Activated CD4-positive, alpha-beta T cell treated with anti-CD3 and anti-CD28 coated beads, Interleukin-2, amount 10 ng/mL, durations not matched to agents 24 days and 14 days (primary cell): ENCODE measurements at regions not wholly inside any gene's neighbourhood (a gene's known extent, or its start where the extent isn't known, plus 50 kb on each side); places are given as distances from the start of the nearest gene placed in this dataset.

Experiments
- DNase-seq: peaks from one replicate; pipeline ENCODE4 v3.0.0; 2022
- H3K27ac Mint-ChIP-seq: one replicate; pipeline ENCODE4 v1.8.0; 2022; ENCODE audit warnings: mild to moderate bottlenecking, mixed read lengths
- H3K27me3 Mint-ChIP-seq: one replicate; pipeline ENCODE4 v1.8.0; 2022; ENCODE audit warnings: mixed read lengths
- H3K36me3 Mint-ChIP-seq: one replicate; pipeline ENCODE4 v1.8.0; 2022; ENCODE audit warnings: low read depth, mild to moderate bottlenecking, mixed read lengths
- H3K4me1 Mint-ChIP-seq: one replicate; pipeline ENCODE4 v1.8.0; 2021; ENCODE audit warnings: mixed read lengths
- H3K4me3 Mint-ChIP-seq: one replicate; pipeline ENCODE4 v1.8.0; 2022; ENCODE audit warnings: mild to moderate bottlenecking, moderate library complexity, mixed read lengths
- H3K9me3 Mint-ChIP-seq: one replicate; pipeline ENCODE4 v1.8.0; 2021; ENCODE audit warnings: mixed read lengths
- intact Hi-C: fragments of 100-400 bp; cut with micrococcal nuclease; formaldehyde crosslinking; loops from one replicate; pipeline ENCODE4 v1.15.1; 2023

GRCh38 chr2:8625399-8626300 is 56.2 kb upstream of the ID2 start:
- no peak overlapping the region for H3K4me3 Mint-ChIP-seq
- H3K36me3 Mint-ChIP-seq: no peaks in the 10 kb centered on the region
- intact Hi-C loops: no loop called here
- H3K27me3 Mint-ChIP-seq: peaks cover 20% of the 10 kb centered on the region
- peaks cover 11% of the 10 kb centered on the region for H3K4me1 Mint-ChIP-seq
- peak overlapping the region; percentile 39 for H3K27ac Mint-ChIP-seq
- H3K9me3 Mint-ChIP-seq: no peaks in the 10 kb centered on the region
- DNase-seq: no peak

GRCh38 chr2:8626572-8626971 is 55.3 kb upstream of the ID2 start:
- Mint-ChIP-seq H3K36me3 (no peaks in the 10 kb centered on the region), H3K27me3 (peaks cover 13% of the 10 kb centered on the region), H3K27ac (no peak overlapping the region), H3K4me1 (peaks cover 12% of the 10 kb centered on the region), H3K9me3 (no peaks in the 10 kb centered on the region), H3K4me3 (no peak overlapping the region)
- intact Hi-C loops: no loop called here
- no peak for DNase-seq

DNA sequence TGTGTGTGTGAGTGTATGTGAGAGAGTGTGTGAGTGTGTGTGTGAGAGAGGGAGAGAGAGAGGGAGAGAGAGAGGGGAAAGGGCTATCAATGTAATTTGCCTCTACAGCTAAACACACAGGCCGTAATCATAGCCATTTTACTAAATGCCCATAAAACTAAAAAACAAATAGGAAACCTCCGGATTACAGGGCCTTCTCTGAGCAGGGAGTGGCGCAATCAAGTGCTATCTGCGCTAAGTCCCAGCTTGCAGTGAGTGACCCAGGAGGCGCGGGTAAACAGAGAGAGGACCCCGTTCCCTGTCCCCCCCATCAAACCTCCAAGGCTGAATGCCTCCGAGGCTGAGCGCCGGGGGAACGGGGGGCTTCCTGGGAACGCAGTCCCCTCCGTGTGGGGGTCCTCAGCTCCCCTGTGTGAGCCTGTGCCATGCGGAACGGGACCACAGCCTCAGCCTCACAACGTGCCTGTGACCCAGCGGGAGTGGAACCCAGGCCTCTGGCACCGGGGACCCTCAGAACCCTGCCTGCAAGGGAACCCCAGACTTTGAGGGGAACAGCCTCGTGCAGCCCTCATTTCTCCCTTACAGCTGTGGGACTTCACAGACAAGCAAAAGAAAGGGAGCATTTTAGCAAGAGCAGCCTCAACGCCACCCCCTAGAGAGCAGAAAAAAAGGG is 54.7 kb upstream of the ID2 start:
- peaks cover 14% of the 10 kb centered on the region for H3K4me1 Mint-ChIP-seq
- peaks cover 13% of the 10 kb centered on the region for H3K27me3 Mint-ChIP-seq
- H3K27ac Mint-ChIP-seq: no peak overlapping the region
- no peak for DNase-seq
- no peaks in the 10 kb centered on the region for H3K36me3 Mint-ChIP-seq
- no peak overlapping the region for H3K4me3 Mint-ChIP-seq
- no peaks in the 10 kb centered on the region for H3K9me3 Mint-ChIP-seq
- intact Hi-C loops: no loop called here

DNA sequence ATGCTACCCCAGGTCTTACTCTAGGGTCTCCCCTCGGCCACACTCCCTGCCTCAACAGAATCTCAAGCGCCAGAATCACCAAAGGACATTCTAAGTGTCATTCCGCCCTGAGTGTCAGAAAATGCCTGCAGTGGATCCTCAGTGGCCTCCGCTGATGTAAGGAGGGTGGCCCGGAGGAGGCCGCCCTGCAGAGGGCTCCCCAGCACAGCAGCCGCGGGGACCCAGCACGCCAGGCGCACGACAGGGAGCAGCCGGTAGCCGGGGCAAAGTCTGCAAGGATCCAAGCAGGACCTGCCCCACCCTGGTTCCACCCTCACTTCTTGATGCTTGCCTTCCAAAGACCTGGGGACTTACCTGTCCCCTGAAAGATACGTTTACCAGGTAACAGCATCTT is 54.2 kb upstream of the ID2 start:
- intact Hi-C loops: no loop called here
- peaks cover 9% of the 10 kb centered on the region for H3K27me3 Mint-ChIP-seq
- peaks cover 12% of the 10 kb centered on the region for H3K4me1 Mint-ChIP-seq
- H3K27ac Mint-ChIP-seq: no peak overlapping the region
- H3K4me3 Mint-ChIP-seq: no peak overlapping the region
- H3K36me3 Mint-ChIP-seq: no peaks in the 10 kb centered on the region
- H3K9me3 Mint-ChIP-seq: no peaks in the 10 kb centered on the region
- no peak for DNase-seq

- H3K4me1 Mint-ChIP-seq: peaks cover 7% of the 10 kb centered on the region
- H3K27me3 Mint-ChIP-seq: peaks cover 3% of the 10 kb centered on the region
- no peak overlapping the region for H3K4me3 Mint-ChIP-seq
- no peaks in the 10 kb centered on the region for H3K9me3 Mint-ChIP-seq
- no peak for DNase-seq
- H3K36me3 Mint-ChIP-seq: no peaks in the 10 kb centered on the region
- intact Hi-C loops: no loop called here
- H3K27ac Mint-ChIP-seq: no peak overlapping the region
Measured at GRCh38 chr2:8628179-8628865, 53.5 kb upstream of the ID2 start.

DNA sequence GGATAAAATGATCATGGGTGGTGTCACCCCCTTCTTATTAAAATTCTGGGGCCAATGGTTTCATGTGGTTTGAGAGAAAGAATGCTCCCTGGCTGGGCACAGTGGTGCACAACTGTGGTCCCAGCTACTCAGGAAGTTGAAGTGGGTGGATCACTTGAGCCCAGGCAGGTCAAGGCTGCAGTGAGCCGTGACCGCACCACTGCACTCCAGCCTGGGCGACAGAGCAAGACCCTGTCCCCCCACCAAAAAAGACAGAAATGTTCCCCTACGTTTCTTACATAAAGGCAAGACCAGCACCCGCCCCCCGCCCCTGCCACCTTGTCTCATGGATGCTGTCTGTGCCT is 53.0 kb upstream of the ID2 start:
- intact Hi-C loops: no loop called here
- no peak for DNase-seq
- no peaks in the 10 kb centered on the region for H3K9me3 Mint-ChIP-seq
- no peak overlapping the region for H3K27ac Mint-ChIP-seq
- no peak overlapping the region for H3K4me3 Mint-ChIP-seq
- H3K4me1 Mint-ChIP-seq: peaks cover 7% of the 10 kb centered on the region
- H3K27me3 Mint-ChIP-seq: peaks cover 3% of the 10 kb centered on the region
- H3K36me3 Mint-ChIP-seq: no peaks in the 10 kb centered on the region

DNA sequence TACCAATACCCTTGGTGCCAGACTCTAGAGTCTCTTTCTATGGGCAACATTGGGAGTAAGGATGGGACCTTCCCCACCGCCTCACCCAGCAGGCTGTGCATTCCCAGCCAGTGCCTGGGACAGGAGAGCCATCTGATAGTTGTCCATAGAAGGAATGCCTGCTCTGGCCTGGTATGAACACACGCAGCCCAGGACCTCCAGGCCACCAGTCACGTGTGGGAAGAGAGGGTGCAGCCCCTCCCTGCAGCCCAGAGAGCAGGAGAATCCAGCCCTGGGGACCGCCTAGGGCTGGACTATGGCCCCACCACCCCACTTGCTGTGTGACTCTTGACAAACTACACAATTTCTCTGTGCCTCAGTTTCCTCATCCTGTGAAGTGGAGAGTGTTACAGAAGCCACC is 52.5 kb upstream of the ID2 start:
- Mint-ChIP-seq H3K27ac (no peak overlapping the region), H3K9me3 (no peaks in the 10 kb centered on the region), H3K4me1 (peaks cover 7% of the 10 kb centered on the region), H3K27me3 (peaks cover 3% of the 10 kb centered on the region), H3K4me3 (no peak overlapping the region), H3K36me3 (no peaks in the 10 kb centered on the region)
- intact Hi-C loops: no loop called here
- DNase-seq: no peak

- peaks cover 7% of the 10 kb centered on the region for H3K4me1 Mint-ChIP-seq
- no peaks in the 10 kb centered on the region for H3K9me3 Mint-ChIP-seq
- no peak overlapping the region for H3K27ac Mint-ChIP-seq
- intact Hi-C loops: no loop called here
- DNase-seq: no peak
- peaks cover 1% of the 10 kb centered on the region for H3K27me3 Mint-ChIP-seq
- no peaks in the 10 kb centered on the region for H3K36me3 Mint-ChIP-seq
- no peak overlapping the region for H3K4me3 Mint-ChIP-seq
Measured at GRCh38 chr2:8630676-8631464, 51.0 kb upstream of the ID2 start.

DNA sequence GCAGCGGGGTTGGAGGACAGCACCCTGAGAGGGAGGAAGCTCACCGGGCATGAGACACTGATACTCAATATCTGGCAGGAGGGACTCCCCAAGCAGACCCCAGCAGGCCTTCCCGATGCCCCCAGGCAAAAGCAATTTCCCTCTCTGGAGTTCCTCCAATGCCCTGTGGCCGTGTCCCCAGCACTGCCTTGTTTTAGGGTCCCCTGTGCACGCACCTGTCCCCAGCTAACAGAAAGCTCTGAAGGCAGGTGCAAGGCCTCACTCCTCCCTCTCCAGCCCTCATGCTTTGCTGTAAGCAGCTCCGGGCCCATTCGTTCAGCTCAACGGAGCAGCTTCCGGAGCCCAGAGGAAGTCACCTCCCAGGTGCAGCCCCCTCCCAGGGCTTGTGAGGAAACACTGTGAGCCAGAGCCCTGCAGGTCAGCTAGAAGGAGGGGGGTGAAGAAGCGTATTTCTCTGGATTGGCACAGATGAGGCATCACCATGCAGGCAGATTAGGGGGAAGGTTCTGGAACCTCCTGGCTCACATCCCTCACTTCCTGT is 50.3 kb upstream of the ID2 start:
- peaks cover 7% of the 10 kb centered on the region for H3K4me1 Mint-ChIP-seq
- no peak overlapping the region for H3K4me3 Mint-ChIP-seq
- intact Hi-C loops: no loop called here
- H3K9me3 Mint-ChIP-seq: no peaks in the 10 kb centered on the region
- peaks cover 2% of the 10 kb centered on the region for H3K27me3 Mint-ChIP-seq
- no peak overlapping the region for H3K27ac Mint-ChIP-seq
- H3K36me3 Mint-ChIP-seq: no peaks in the 10 kb centered on the region
- DNase-seq: peak; percentile 61
